Erythroblast (primary cell): ENCODE measurements at regions not wholly inside any gene's neighbourhood (a gene's known extent, or its start where the extent isn't known, plus 50 kb on each side); places are given as distances from the start of the nearest gene placed in this dataset.

Experiments used
- GATA1 ChIP-seq: IDR thresholded peaks from 2 replicates; pipeline ENCODE4 v1.6.1; 2011; ENCODE audit warnings: low read depth, mild to moderate bottlenecking, control low read depth, low read length, moderate library complexity
- POLR2A ChIP-seq: IDR thresholded peaks from 2 replicates; pipeline ENCODE4 v1.6.1; 2011; ENCODE audit warnings: mild to moderate bottlenecking, low read length

- TF ChIP-seq POLR2A (peak; percentile 79), GATA1 (no peak)
Observed at GRCh38 chr13:50123862-50124535, 108.8 kb downstream of the KCNRG start.
